SK-N-MC (cell line): ENCODE measurements at regions not wholly inside any gene's neighbourhood (a gene's known extent, or its start where the extent isn't known, plus 50 kb on each side); places are given as distances from the start of the nearest gene placed in this dataset.

Experiments used
- DNase-seq: peaks from one replicate; pipeline ENCODE4 v3.0.0-alpha.2; 2011; ENCODE audit warnings: low read depth, low spot score
- H3K27ac ChIP-seq: fragments of 200-600 bp; sonication (generic); 2 replicates; pipeline ENCODE4 v1.5.1; 2016; ENCODE audit warnings: mixed run types
- H3K36me3 ChIP-seq: fragments of 200-600 bp; sonication (generic); 2 replicates; pipeline ENCODE4 v1.6.1; 2017; ENCODE audit warnings: antibody characterized with exemption, low read length, mixed read lengths; ENCODE audit not compliant: insufficient read depth
- H3K4me3 ChIP-seq: fragments of 200-600 bp; sonication (generic); 2 replicates; pipeline ENCODE4 v1.5.1; 2016
- H3K9ac ChIP-seq: fragments of 200-600 bp; sonication (generic); 2 replicates; pipeline ENCODE4 v1.8.0; 2017; ENCODE audit warnings: mixed run types, mixed read lengths; ENCODE audit not compliant: insufficient read length
- H3K9me3 ChIP-seq: fragments of 200-600 bp; sonication (generic); 2 replicates; pipeline ENCODE4 v1.6.1; 2017; ENCODE audit warnings: low read depth, mild to moderate bottlenecking, antibody characterized with exemption, low read length, moderate library complexity, mixed read lengths
- EZH2 ChIP-seq: fragments of 200-600 bp; sonication (generic); IDR thresholded peaks from one replicate; pipeline ENCODE4 v1.6.1; 2017; ENCODE audit warnings: antibody characterized with exemption
- FOXP2 ChIP-seq: optimal IDR thresholded peaks from 2 replicates; pipeline ENCODE3; 2011; ENCODE audit warnings: mild to moderate bottlenecking, moderate library complexity; ENCODE audit not compliant: insufficient read depth; ENCODE audit errors: extremely low read length, control extremely low read depth
- POLR2AphosphoS5 ChIP-seq: IDR thresholded peaks from 2 replicates; pipeline ENCODE4 v1.6.1; 2012; ENCODE audit warnings: mild to moderate bottlenecking, low read depth, low read length, borderline replicate concordance

DNA sequence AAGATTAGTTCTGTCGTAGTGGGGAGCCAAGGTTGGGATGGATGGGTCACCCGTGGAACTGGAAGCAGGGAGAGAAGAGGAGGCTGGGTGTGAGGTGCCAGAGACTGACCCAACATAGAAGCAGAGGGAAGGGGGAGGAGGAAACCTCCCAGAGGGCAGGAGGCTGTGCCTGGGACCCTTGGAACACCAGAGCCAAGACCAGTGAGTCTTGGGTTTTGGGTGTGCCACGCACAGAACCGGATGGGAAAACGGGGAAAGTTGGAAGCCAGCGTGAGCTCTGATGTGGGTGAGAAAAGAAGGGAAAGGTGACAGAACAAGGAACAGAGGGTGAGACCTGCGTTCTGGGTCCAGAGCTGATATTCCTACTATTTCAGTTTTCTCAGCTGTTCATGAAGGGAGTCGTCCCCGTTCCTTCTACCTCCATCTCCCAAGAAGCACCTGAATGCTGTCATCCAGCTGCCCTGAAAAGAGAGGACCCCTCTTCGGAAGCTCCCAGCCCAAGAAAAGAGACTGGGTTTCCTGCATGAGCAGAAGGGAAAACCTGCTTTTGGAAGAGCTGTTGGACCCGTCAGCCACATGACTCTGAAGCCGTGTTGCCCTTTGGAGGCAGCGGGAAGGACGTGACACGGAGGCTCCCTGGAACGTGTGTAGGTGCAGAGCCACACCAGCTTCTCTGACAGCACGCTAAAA is 250.1 kb downstream of the NDUFA10 start:
- Histone ChIP-seq H3K9me3 (no peaks in the 10 kb centered on the region), H3K27ac (no peak overlapping the region), H3K36me3 (no peaks in the 10 kb centered on the region), H3K4me3 (no peak overlapping the region), H3K9ac (no peak overlapping the region)
- no peak for DNase-seq
- no peak for TF ChIP-seq EZH2
- no peak for TF ChIP-seq POLR2AphosphoS5
- TF ChIP-seq FOXP2, result no peak

DNA sequence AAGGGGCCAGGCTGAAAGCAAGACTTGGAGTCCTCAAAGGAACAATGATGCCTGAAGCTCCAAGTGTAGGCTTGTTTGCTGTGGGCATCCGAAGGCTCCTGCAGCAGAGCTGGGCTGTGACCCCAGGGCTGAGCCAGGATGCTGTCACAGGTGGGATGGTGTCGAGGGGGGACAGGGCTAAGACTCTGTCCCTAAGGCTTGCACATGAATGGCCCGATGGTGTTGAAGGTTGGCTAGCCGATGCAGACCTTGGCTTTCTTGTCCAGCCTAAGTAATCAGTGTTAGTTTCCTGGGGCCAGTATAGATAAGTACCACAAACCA is 251.0 kb downstream of the NDUFA10 start:
- no peak for TF ChIP-seq POLR2AphosphoS5
- no peak for TF ChIP-seq EZH2
- no peak for TF ChIP-seq FOXP2
- no peak overlapping the region for H3K9ac ChIP-seq
- no peak overlapping the region for H3K4me3 ChIP-seq
- no peak for DNase-seq
- no peak overlapping the region for H3K27ac ChIP-seq
- no peaks in the 10 kb centered on the region for H3K9me3 ChIP-seq
- H3K36me3 ChIP-seq, result no peaks in the 10 kb centered on the region

DNA sequence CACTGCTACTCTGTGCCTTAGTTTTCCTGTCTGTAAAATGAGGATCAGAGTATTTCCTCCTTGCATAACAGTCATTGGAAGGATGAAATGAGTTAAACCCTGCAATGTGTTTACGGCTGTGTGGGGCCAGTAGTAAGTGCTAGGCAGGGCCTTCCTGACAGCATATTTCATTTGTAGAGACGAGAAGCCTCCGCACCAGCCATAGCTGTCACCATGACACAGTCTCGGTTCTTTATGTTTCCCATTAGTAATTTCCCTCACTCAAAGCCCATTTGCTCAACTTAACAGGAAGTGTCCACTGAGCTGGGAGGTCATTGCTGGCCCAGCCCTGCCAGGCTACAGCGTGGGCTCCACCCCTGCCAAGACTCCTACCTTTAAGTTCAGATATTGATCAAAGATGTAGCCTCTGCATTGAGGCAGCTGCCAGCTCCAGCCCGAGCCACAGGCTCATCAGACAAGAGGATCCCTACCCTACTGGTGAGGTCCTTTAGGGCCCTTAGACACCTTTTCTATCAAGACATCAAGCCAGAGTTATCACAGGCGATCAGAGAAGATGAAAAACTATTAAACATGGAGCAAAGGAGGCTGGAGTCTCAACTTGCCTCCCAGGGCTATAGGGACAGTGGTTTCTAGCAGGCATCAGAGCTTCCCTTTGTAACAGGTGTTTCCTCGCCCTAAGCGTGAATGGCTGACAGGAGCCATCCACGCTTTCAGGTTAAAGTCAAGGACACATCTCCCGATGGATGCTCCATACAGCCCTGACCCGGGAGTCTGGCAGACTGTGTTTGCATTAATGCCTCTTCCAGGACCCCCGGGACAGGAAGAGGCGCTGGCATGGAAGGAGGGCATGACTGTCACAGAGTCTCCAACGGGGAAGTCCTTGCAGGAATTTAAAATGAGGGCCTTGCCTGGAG is 251.7 kb downstream of the NDUFA10 start:
- no peaks in the 10 kb centered on the region for H3K36me3 ChIP-seq
- DNase-seq, result no peak
- H3K27ac ChIP-seq, result no peak overlapping the region
- TF ChIP-seq EZH2, result no peak
- no peak for TF ChIP-seq FOXP2
- no peak for TF ChIP-seq POLR2AphosphoS5
- H3K9ac ChIP-seq, result no peak overlapping the region
- H3K4me3 ChIP-seq, result no peak overlapping the region
- H3K9me3 ChIP-seq, result no peaks in the 10 kb centered on the region

DNA sequence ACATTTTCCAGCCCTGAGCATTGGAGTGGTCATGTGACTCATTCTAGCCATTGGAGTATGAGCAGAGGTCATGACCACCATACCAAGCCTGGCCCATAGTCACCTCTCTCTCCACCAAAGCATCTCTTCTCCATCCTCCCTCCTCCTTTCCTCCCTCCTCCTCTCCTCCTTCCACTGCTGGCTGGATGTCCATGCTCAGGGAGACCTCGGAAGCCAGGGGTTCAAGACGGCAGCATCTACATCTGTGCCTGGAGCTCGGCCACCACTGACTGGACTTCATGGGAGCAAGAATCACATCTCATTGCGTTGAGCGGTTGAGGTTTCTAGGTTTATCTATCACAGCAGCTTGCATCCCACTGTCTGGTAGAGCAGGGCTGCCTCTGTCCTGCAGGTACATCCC is 252.4 kb downstream of the NDUFA10 start:
- Histone ChIP-seq H3K27ac (no peak overlapping the region), H3K9ac (no peak overlapping the region), H3K9me3 (no peaks in the 10 kb centered on the region), H3K36me3 (no peaks in the 10 kb centered on the region), H3K4me3 (no peak overlapping the region)
- TF ChIP-seq FOXP2, result no peak
- no peak for TF ChIP-seq POLR2AphosphoS5
- TF ChIP-seq EZH2, result no peak
- no peak for DNase-seq

DNA sequence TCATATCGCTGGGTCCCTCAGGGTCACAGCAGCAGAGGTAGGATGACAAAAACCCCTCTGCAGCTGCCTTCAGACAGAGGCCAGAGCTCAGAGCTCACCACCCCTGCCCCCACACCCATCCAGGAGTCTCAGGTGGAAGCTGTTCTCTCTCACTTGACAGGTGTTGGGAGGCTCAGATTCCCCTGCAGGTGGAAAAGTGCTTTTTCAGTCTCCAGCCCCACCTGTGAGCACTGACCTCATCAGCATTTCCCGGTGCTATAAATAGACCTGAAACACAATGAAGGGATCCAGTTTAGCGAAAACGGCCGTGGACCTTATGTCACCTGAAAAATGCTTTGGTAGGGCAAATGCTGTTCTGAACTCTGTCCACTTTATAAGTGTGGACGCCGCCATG is 254.9 kb downstream of the NDUFA10 start:
- Histone ChIP-seq H3K9me3 (no peaks in the 10 kb centered on the region), H3K27ac (no peak overlapping the region), H3K36me3 (no peaks in the 10 kb centered on the region), H3K9ac (no peak overlapping the region), H3K4me3 (no peak overlapping the region)
- no peak for TF ChIP-seq POLR2AphosphoS5
- DNase-seq, result no peak

DNA sequence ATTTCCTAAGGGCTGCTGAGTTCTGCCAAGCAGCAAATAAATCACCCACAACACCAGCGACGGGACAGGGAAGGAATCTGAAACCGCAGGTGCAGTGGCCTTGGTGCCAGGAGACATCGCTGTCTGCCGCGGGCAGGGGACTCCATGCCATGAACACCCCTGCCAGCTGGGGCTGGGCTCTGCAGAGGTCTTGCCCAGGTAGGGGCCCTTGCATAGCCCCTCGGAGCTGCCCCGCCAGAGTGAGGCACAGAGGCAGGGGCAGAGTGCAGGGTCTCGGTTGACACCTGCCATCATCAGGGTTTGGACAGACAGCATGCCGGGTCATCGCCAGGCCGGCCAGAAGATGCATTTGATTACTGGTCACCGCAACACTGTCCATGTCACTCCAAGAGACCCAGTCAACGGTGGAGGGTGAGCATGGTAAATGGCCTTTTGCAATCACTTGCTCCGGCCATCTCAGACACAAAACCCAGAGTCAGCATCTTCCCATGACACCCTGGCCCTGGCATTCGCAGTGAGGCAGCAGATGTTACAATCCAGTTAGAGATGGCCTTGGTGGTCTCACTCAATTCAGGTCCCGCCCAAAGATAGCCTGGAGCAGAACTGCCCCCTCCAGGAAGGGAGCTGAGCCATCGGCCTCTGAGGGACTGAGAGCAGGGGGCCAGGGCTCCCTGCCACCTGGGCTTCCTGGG is 255.4 kb downstream of the NDUFA10 start:
- Histone ChIP-seq H3K9ac (no peak overlapping the region), H3K9me3 (no peaks in the 10 kb centered on the region), H3K4me3 (no peak overlapping the region), H3K27ac (no peak overlapping the region), H3K36me3 (no peaks in the 10 kb centered on the region)
- no peak for TF ChIP-seq POLR2AphosphoS5
- no peak for TF ChIP-seq EZH2
- no peak for TF ChIP-seq FOXP2
- no peak for DNase-seq

DNA sequence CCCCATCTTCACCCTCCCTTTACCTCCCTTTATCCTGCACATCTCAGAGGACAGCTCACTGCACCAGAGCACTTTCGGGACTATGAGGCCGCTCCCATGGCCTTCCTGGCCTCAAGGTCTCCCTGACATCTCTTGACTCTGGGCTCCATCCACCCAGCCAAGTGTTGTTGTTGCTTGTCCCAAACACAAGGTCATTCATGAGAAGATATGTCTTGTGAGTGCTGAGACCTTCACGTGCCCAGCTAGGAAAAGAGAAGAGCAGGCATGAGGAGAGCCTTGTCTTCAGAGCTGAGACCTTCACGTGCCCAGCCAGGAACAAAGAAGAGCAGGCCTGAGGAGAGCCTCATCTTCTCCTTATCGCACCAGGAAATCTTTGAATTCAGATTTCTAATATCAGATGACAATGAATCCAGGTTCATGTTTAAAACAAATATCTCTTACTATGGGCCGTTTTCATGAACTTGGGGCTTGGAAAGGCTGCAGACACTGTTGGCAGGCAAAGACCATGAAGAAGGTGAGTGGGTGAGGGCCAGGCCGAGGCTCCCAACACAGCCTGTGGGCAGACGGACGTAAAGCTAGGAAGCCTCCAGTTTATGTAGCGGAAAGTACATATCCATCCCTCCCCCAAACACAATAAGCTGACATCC is 256.1 kb downstream of the NDUFA10 start:
- TF ChIP-seq FOXP2 (no peak), POLR2AphosphoS5 (no peak), EZH2 (no peak)
- DNase-seq, result no peak
- no peak overlapping the region for H3K27ac ChIP-seq
- no peak overlapping the region for H3K4me3 ChIP-seq
- no peak overlapping the region for H3K9ac ChIP-seq
- H3K9me3 ChIP-seq, result no peaks in the 10 kb centered on the region
- no peaks in the 10 kb centered on the region for H3K36me3 ChIP-seq
